HG02678 (cell line): ENCODE measurements at regions not wholly inside any gene's neighbourhood (a gene's known extent, or its start where the extent isn't known, plus 50 kb on each side); places are given as distances from the start of the nearest gene placed in this dataset.
A peak's percentile ranks its signal among the peaks of the same experiment; 100 is the strongest.
"Not testable (repeated sequence)": the region's sequence is repeated elsewhere in the genome, so short reads cannot be mapped to it uniquely, and the experiment has no call there.

Experiments
- ATAC-seq: cut with Tn5 transposase; IDR thresholded peaks from one replicate; pipeline ENCODE4 v1.9.1; 2021; ENCODE audit warnings: mild to moderate bottlenecking, moderate library complexity; ENCODE audit not compliant: unreplicated experiment

DNA sequence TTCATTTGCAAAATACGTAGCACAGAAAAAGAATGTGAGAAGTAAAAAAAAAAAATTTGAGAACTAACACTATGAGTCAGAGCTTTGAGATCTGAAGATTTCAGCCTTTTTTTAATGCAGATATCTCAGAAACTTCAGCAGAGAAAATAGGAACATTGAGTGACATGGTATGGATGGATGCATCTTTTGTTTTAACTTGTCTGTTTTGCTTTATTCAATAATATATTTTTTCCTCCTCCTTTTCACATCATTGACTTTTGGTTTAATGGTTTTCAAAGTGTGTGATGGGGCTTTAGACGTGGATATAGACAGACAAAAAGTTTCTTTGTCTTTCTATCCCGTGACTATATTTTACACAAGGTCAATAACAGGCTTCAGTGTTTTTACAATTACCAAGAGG is 426.7 kb upstream of the FRG2C start:
- ATAC-seq, result no peak

- ATAC-seq, result not testable (repeated sequence)
Measured at GRCh38 chr3:75241226-75241962, 422.7 kb upstream of the FRG2C start.

DNA sequence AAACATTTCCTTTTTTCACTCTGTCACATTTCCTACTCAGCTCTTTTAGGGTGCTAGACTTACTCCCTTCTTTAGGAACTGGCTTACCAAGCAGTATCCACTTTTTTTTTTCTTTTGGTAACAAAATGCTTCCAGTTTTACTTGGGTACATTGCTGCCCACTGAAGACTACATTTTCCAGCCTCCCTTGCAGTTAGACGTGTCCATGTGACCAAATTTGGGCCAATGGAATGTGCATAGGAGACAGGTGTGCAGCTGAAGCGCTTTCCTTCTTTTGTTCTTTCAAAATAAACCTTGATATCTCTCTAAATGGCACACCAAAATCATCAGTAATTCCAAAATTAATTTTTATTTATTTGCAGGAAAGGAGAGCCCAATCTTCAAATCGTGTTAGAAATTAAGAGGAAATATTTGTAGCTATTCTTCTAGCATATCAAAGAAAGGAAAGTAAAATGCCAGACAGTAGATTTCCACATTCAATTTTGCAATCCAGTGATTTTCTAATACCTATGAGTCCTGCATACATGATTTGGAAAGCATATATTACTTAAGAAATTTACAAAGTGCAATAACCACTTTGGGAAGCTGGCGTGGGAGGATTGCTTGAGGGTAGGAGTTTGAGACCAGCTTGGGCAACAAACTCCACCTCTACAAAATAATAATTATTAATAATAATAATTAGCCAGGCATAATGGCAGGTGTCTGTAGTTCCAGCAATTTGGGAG is 422.0 kb upstream of the FRG2C start:
- ATAC-seq, result no peak

DNA sequence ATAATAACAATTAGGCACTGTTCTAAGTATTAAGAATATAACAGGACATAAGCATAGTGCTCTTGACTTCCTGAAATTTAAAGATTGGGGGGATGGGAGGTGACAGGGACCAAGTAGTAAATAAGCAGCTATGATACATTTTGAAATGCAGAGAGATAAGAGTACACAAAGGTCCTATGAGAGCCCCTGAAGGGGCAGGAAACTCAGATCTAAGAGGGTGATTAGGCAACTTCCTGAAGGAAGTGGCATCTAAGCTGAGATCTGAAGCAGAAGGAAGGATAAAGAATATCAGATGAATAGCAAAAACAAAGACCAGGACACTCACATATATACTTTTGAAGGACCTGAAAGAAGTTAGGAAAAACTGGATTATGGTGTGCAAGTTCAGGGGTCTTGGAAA is 415.2 kb upstream of the FRG2C start:
- ATAC-seq, result no peak

DNA sequence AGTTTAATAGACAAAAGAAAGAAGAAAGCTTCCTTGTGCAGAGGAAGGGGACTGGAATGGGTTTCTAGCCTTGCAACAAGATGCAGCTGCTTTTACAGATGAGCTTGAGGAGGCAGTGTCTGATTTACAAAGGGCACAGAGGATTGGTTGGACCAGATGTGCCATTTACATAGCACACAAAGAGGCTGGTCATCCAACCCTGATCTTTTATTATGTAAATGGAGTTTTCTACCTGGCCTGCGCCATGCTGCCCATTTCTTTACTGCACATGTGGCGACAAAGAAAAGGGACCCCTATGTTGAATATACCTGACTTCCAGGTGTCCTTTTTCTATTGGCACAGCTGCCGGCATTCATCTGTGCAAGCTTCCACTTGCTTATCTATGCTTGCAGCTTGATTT is 409.4 kb upstream of the FRG2C start:
- no peak for ATAC-seq

DNA sequence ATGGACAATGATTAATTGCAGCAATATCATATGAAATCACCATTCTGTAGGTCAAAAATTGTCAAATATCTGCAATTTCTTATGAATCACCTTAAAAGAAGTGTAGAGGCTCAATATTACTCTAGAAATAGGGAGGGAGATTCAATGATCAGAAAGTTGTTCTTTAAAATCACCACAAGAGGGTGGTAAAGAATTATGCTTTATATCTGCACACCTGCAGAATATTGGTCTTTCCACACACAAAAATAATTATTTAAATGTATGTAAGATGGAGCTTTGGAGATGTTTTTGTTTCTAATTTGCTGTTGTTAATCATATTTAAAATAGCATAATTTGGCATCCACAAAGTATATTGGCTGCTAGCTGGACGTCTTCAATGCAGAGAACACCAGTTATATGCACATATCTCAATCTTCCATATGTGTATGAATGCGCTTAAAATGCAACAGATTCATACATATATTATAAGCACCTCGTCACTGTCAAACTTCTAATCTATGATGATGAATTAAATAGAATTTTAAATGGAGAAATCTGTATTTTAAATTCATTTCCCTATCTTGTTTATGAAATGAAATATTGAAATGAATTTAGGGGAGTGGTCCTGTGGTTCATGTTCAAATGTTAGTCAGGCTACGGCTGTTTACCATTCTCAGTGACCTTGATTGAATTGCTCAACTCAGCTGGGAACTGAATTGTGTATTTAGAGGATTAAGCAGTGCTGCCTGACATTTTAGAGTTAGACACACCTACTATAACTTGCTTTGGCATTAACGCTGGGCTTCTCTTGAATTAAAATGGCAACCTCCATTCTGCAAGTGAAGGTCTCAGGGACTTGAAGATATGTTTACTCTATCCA is 405.1 kb upstream of the FRG2C start:
- ATAC-seq, result not testable (repeated sequence)

GRCh38 chr3:75260975-75261374 is 403.2 kb upstream of the FRG2C start:
- not testable (repeated sequence) for ATAC-seq

DNA sequence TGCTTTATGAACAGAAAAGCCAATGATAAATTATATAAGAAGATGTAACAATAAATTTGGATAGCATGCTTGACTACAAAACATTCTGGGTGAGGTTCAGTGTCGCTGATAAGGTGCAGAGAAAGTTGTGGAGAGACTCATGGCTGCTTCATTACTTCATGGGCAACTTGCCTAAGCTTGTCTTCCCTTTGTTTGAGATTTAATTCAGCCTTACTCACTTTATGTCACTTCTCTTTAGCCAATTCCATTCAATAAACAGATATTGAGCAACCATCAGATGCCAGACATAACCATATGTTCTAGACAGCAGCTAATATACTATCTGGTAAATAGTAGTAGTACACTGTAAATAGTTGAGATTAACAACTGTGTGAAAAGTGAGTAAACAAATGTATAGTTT is 401.5 kb upstream of the FRG2C start:
- no peak for ATAC-seq

DNA sequence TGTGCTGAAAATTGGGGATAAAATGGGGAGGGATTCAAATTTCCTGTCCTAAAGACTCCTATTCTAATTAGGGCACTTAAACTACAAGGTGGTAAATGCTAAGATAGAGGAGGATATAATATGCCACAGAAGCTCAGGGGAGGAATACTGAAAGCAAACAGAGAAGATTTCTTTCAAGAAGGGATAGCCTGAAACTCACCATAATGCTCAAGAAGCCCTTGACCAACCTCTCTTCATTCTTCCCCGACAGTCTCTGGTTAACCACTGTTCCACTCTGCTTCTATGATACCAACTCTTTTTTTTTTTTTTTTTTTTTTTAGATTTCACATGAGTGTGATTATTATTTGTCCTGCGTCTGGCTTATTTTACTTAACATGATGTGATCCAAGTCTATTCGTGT is 398.2 kb upstream of the FRG2C start:
- ATAC-seq, result no peak

DNA sequence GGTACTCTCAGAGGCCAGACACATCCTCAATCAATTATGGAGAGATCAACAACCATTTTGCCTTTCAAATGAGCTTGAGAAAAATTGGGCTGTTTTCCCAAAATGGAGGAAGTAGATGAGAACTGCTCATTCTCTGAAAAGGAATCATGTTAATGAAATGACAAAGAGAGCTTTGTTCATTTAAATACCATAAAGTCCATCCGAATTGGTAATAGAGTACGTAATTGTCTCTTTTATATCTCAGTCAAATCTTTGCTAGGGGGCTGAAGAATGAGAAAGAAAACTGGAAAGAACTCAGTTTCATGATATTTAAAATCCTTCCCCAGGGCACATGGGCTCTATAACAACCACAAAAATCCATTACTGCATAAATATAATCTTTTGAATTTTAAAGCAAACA is 395.6 kb upstream of the FRG2C start:
- not testable (repeated sequence) for ATAC-seq

DNA sequence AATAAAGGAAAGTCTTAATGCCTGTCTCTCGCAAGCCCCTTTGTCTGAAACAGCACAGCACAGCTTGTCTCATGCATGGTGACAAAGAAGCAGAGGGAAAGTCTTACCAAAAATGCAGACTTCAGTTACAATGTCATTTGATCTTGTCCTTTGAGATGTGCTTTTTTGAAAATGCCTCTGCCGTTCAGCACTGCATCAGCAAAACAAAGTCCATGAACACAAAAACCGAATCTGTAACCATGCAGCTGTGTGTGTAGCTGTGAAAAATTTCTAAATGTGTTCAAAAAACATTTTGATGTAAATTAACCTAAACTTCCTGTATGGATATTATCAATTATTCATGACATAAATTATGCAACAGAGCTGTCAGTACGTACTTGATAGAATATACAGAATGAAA is 391.9 kb upstream of the FRG2C start:
- ATAC-seq, result not testable (repeated sequence)

GRCh38 chr3:75272691-75273090 is 391.4 kb upstream of the FRG2C start:
- no peak for ATAC-seq

DNA sequence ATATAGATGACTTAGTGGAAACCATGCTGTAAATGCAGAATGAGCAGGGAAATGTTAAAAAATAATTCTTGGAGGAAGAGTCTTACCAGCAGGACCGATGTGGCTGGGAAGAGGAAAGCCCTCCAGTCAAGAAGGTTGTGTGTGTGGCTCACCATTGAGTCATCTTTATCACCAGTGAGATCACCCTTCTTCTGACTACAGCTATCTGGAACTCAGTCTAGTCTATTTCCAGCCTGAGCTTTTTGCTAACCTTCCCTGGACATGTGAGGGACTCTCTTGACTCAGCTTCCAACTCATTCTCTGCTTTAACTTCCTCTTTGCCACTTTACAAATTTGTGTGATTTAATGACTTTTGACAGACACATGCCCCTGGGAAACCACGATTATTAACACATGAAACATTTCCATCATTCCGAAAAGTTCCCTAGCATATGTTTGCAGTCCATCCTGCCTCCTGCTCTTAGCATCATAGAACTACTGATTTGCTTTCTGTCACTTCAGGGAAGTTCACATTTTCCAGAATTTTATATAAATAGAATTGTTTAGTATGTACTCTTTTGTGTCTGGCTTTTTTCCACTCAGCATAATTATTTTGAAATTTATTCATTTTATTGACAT is 378.5 kb upstream of the FRG2C start:
- not testable (repeated sequence) for ATAC-seq

GRCh38 chr3:75288972-75289574 is 375.1 kb upstream of the FRG2C start:
- not testable (repeated sequence) for ATAC-seq

- ATAC-seq, result peak; percentile 68
Measured at GRCh38 chr3:75294124-75294523, 370.0 kb upstream of the FRG2C start.

DNA sequence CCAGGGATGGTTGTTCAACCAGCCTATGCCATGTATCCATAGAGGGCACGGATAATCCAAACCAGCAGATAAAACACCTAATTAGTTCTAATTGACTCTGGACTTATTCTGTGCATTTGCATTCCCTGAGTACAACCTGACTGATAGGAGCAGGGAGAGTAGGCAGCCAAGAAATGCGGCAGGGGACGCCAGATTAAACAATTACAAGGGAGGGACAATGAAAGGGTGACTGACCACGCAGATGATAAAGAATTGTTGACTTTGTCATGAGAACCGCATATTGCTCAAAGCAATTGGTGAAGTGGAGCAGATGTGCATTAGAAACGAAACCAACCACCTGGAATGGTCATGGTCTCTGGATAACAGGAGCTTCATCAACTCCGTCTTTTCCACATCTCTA is 369.1 kb upstream of the FRG2C start:
- ATAC-seq, result no peak

DNA sequence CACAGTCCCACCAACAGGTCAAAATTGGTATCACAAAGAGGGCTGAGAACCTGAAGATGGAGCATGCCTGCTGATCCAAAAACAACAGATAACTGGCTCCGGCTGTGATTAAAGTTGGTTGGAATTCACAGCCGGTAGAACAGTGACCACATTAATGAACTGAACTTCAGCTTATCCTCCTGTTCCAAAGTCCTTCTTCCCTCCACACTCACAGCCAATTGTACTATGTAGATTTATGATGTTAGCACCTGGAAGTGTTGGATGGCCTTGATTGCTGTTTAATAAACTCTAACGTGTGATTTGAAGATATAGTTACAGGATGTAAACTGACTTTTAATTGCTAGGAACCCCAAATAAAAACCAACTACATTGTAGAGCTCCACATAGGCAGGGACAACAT is 367.3 kb upstream of the FRG2C start:
- no peak for ATAC-seq

DNA sequence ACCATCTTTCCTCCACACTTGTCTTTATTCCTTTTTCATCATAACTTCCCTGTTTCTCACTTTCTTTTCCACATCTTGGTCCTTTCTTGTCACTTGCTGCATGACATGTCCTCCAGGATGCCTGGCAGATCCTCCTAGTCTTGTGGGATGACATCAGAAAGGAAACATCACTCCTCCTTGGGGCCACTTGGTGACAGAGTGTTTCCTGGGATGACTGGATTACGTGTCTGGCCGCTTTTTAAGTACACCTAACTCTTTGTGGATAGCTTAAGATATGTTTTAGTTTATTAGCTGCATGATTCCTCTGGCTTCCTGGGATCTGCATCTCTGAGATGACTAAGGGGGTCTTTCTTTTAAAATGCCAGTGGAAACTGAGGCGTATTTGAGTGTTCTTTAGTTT is 363.5 kb upstream of the FRG2C start:
- ATAC-seq, result no peak

GRCh38 chr3:75301050-75301449 is 363.1 kb upstream of the FRG2C start:
- ATAC-seq, result not testable (repeated sequence)

GRCh38 chr3:75303741-75304140 is 360.4 kb upstream of the FRG2C start:
- ATAC-seq, result no peak

- no peak for ATAC-seq
Measured at GRCh38 chr3:75305901-75306300, 358.2 kb upstream of the FRG2C start.
